ENCODE measurements at regions not wholly inside any gene's neighbourhood (a gene's known extent, or its start where the extent isn't known, plus 50 kb on each side); places are given as distances from the start of the nearest gene placed in this dataset.

GRCh38 chr2:234243871-234244565, 193.5 kb downstream of the SPP2 start:
- TF ChIP-seq CTCF (IDR thresholded peaks at IDR 0.05) = no peak
- Histone ChIP-seq H3K27ac (ENCODE audit: low read depth in 1 of 2, low read length in 2 of 2) (no peak overlapping the region), H3K4me1 (ENCODE audit: control insufficient read depth in 1 of 2, insufficient read depth in 2 of 2, low read length in 2 of 2) (no peaks in the 10 kb centered on the region), H3K4me2 (replicated peaks; ENCODE audit: extremely low read depth, low read length, poor library complexity, severe bottlenecking) (no peak overlapping the region), H3K9me3 (replicated peaks in 1 of 2; ENCODE audit: control insufficient read depth in 1 of 2, insufficient read depth in 1 of 2, low read length in 2 of 2) (no peaks in the 10 kb centered on the region), H3K79me2 (ENCODE audit: insufficient read depth, low read length) (no peaks in the 10 kb centered on the region), H3K4me3 (replicated peaks in 1 of 3; ENCODE audit: low read depth in 2 of 3, low read length in 3 of 3) (no peak overlapping the region), H3K9ac (ENCODE audit: insufficient read depth, low read length, poor library complexity, severe bottlenecking) (no peak overlapping the region), H4K20me1 (ENCODE audit: insufficient read depth, low read length) (no peaks in the 10 kb centered on the region), H3K27me3 (ENCODE audit: control insufficient read depth in 2 of 2, insufficient read depth in 2 of 2, low read length in 2 of 2) (peaks cover 0 to 2% of the 10 kb centered on the region in 2 donors), H3K36me3 (replicated peaks in 1 of 2; ENCODE audit: control insufficient read depth in 1 of 2, insufficient read depth in 2 of 2, low read length in 2 of 2) (no peaks in the 10 kb centered on the region), H2AFZ (ENCODE audit: insufficient read depth, low read depth, low read length, poor library complexity, severe bottlenecking) (no peak overlapping the region)
- Mint-ChIP-seq H3K4me1 (no peaks in the 10 kb centered on the region), H3K9me3 (peaks cover 0 to 9% (median 0%) of the 10 kb centered on the region in 7 donors), H3K27me3 (ENCODE audit: low read depth in 3 of 3) (peaks cover 5 to 11% (median 8%) of the 10 kb centered on the region in 3 donors), H3K4me3 (no peak overlapping the region), H3K36me3 (no peaks in the 10 kb centered on the region), H3K27ac (no peak overlapping the region)
- no CpG with 5 or more reads among the region's 2 CpGs for WGBS (ENCODE audit: insufficient coverage)
- DNase-seq = no peak
- intact Hi-C loops (cut with micrococcal nuclease) = no loop called here

- Histone ChIP-seq H3K9ac (ENCODE audit: insufficient read depth, low read length, poor library complexity, severe bottlenecking) (no peak overlapping the region), H4K20me1 (ENCODE audit: insufficient read depth, low read length) (no peaks in the 10 kb centered on the region), H3K4me3 (replicated peaks in 1 of 3; ENCODE audit: low read depth in 2 of 3, low read length in 3 of 3) (no peak overlapping the region), H3K27ac (ENCODE audit: low read depth in 1 of 2, low read length in 2 of 2) (no peak overlapping the region), H3K4me1 (ENCODE audit: control insufficient read depth in 1 of 2, insufficient read depth in 2 of 2, low read length in 2 of 2) (no peaks in the 10 kb centered on the region), H3K4me2 (replicated peaks; ENCODE audit: extremely low read depth, low read length, poor library complexity, severe bottlenecking) (no peak overlapping the region), H3K79me2 (ENCODE audit: insufficient read depth, low read length) (no peaks in the 10 kb centered on the region), H3K9me3 (replicated peaks in 1 of 2; ENCODE audit: control insufficient read depth in 1 of 2, insufficient read depth in 1 of 2, low read length in 2 of 2) (no peaks in the 10 kb centered on the region), H3K36me3 (replicated peaks in 1 of 2; ENCODE audit: control insufficient read depth in 1 of 2, insufficient read depth in 2 of 2, low read length in 2 of 2) (no peaks in the 10 kb centered on the region), H3K27me3 (ENCODE audit: control insufficient read depth in 2 of 2, insufficient read depth in 2 of 2, low read length in 2 of 2) (peaks cover 0 to 2% of the 10 kb centered on the region in 2 donors), H2AFZ (ENCODE audit: insufficient read depth, low read depth, low read length, poor library complexity, severe bottlenecking) (no peak overlapping the region)
- Mint-ChIP-seq H3K36me3 (no peaks in the 10 kb centered on the region), H3K27me3 (ENCODE audit: low read depth in 3 of 3) (peaks cover 8 to 10% (median 8%) of the 10 kb centered on the region in 3 donors), H3K4me3 (no peak overlapping the region), H3K27ac (no peak overlapping the region), H3K9me3 (peaks cover 0 to 3% (median 0%) of the 10 kb centered on the region in 7 donors), H3K4me1 (no peaks in the 10 kb centered on the region)
- TF ChIP-seq CTCF (IDR thresholded peaks at IDR 0.05) = no peak
- no CpG with 5 or more reads among the region's 3 CpGs for WGBS (ENCODE audit: insufficient coverage)
- no peak for DNase-seq
- intact Hi-C loops (cut with micrococcal nuclease) = no loop called here
Measured at GRCh38 chr2:234242459-234242836, 191.9 kb downstream of the SPP2 start.
